ENCODE measurements at regions not wholly inside any gene's neighbourhood (a gene's known extent, or its start where the extent isn't known, plus 50 kb on each side); places are given as distances from the start of the nearest gene placed in this dataset.

DNA sequence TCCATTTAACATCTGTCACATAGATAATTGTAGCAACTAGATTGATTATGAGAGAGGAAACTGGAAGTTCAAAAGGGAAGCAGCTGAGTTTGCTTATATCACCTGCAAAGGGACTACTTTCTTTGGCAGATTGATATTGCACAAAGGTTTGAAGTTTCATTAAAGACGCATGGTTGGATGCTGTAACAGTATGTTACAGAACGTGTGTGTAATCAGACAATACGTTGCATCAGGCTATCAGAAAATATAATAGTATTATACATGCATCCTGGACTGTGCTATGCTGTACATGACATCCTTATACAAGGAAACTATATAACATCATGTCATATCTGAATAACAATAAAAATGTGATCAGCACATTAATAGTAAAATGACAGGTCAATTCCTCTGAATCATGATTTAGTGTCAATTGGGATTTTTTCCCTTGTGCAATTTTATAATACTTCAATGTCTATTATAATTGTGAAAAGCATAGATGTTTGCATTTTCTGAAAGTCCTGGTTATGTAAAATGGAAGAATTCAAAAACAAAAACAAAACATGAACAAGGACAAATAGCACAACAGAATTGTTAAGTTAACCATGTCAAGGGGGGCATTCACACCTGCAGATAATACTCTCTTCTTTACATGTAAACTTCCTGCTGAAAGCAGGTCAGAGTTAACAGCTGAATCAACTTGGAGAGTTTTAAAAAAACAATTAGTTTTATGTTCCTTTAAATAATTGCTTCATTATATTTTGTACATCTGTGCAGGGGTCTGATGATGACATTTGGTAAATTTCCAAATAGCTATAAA lies 283.2 kb upstream of the KCNH8 start:
- TF ChIP-seq POLR2A (IDR thresholded peaks at IDR 0.05; ENCODE audit: control extremely low read depth in 1 of 2, low read depth in 2 of 2, low read length in 2 of 2) (no peak), TAF1 (IDR thresholded peaks at IDR 0.05; ENCODE audit: low read depth, low read length) (no peak), SP2 (IDR thresholded peaks at IDR 0.05; ENCODE audit: low read length) (no peak), NRF1 (IDR thresholded peaks at IDR 0.05; ENCODE audit: low read depth, low read length) (no peak), EP300 (IDR thresholded peaks at IDR 0.05; ENCODE audit: borderline replicate concordance in 1 of 2, low read depth in 2 of 2, low read length in 2 of 2) (no peak)
- TF ChIP-seq, protein P1, sequence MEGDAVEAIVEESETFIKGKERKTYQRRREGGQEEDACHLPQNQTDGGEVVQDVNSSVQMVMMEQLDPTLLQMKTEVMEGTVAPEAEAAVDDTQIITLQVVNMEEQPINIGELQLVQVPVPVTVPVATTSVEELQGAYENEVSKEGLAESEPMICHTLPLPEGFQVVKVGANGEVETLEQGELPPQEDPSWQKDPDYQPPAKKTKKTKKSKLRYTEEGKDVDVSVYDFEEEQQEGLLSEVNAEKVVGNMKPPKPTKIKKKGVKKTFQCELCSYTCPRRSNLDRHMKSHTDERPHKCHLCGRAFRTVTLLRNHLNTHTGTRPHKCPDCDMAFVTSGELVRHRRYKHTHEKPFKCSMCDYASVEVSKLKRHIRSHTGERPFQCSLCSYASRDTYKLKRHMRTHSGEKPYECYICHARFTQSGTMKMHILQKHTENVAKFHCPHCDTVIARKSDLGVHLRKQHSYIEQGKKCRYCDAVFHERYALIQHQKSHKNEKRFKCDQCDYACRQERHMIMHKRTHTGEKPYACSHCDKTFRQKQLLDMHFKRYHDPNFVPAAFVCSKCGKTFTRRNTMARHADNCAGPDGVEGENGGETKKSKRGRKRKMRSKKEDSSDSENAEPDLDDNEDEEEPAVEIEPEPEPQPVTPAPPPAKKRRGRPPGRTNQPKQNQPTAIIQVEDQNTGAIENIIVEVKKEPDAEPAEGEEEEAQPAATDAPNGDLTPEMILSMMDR (IDR thresholded peaks at IDR 0.05; ENCODE audit: control extremely low read depth in 1 of 3, insufficient read depth in 1 of 3, low read depth in 1 of 3, low read length in 3 of 3) = no peak

Measured in H1 (cell line).